GM18517 (cell line): ENCODE measurements at regions not wholly inside any gene's neighbourhood (a gene's known extent, or its start where the extent isn't known, plus 50 kb on each side); places are given as distances from the start of the nearest gene placed in this dataset.
"Not testable (repeated sequence)": the region's sequence is repeated elsewhere in the genome, so short reads cannot be mapped to it uniquely, and the experiment has no call there.

Source experiments
- ATAC-seq: cut with Tn5 transposase; IDR thresholded peaks from one replicate; pipeline ENCODE4 v1.9.1; 2021; ENCODE audit warnings: mild to moderate bottlenecking, moderate library complexity; ENCODE audit not compliant: unreplicated experiment

DNA sequence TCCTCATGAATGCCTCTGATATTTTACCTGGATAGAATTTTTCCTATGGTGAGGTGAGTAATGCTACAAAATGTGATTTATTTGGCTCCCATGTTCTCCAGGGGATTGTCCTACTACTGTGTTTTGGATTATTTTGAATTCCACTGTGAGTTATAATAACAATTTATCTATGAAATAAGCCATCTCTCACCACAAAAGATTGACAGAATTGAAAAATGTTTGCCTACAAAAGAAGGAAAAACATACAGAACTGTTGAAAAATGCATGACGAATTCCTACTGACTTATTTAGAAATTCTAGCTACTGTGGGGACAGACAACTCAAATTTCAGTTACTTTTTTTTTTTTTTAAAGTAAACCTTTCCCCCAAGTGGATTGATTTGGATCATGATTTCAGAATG is 463.7 kb upstream of the GRIN3A start:
- ATAC-seq, result no peak

DNA sequence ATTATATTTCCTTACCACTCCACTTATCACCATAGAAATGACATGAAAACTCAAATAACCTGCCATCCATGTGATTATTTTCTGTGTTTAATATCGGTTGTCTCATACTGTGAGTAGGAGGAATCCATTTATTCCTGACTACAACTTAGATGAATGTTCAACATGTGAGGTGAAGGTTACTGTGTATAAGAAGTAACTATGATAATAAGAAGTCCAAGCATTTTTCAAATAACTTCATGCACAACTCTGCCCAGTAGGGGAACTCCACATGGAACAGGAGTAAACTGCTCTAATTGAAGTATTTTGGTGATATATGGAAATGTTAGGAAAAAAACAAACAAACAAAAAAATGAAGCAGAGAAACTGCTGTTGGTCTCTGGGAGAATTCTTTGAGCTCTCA is 447.5 kb upstream of the GRIN3A start:
- ATAC-seq, result no peak

DNA sequence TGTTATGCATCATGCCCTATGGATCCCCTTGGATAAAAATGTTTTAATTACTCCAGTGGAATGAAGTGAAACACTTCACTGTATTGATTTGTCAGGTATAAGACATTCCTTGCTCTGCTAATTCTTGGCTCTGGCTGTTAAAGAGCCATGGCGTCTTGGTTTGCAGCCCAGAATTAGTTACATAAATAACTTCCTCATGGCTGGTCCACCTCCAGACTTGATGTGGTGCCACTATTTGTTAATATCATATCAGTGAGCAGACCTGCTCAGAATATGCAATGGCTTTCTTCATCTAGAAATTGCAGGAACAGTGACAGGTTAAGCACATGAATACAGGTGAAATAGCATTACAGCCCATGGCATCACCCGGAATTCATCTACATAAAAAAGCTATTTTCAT is 446.9 kb upstream of the GRIN3A start:
- no peak for ATAC-seq

DNA sequence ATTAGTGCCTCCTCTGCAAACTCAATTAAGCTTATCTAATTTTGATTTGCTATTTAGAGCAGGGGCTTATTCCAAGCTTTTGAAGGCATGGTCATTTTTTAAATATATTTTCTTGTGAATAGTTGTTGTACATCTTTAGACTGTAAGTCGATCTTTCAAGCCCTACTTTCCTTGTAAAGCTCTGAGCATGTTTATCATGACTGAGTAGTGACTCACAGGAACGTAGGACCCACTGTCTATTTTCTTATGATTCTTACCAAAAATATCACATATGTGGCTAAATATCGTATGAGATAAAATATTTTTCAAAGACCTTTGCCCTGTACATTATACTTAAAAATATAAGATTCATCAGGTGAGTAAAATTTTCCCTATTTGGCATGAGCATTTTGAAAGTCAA is 440.4 kb upstream of the GRIN3A start:
- ATAC-seq, result no peak

DNA sequence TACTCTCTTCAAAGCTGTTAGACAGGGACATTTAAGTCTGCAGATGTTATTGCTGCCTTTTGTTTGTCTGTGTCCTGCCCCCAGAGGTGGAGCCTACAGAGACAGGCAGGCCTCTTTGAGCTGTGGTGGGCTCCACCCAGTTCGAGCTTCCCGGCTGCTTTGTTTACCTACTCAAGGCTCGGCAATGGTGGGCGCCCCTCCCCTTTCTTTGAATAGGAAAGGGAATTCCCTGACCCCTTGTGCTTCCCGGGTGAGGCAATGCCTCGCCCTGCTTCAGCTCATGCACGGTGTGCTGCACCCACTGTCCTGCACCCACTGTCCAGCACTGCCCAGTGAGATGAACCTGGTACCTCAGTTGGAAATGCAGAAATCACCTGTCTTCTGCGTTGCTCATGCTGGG is 435.8 kb upstream of the GRIN3A start:
- ATAC-seq, result not testable (repeated sequence)

DNA sequence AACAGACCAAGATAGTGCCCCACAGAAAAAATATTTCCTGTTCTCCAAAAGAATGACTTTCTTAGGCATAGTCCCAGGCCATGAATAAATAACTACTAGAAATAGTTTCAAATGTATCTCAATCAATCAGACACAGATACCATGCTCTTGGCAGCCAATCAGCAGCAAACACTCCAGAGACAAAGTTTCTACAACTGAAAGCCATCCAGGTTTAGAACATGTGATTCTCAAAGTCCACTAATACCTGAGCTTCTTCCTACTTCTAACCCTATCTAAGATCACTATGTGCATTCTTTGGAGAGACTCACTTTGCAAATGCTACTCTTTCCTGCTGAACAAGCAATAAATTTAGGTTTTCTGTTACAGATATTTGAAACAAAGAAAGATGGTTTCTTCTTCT is 425.8 kb upstream of the GRIN3A start:
- no peak for ATAC-seq

DNA sequence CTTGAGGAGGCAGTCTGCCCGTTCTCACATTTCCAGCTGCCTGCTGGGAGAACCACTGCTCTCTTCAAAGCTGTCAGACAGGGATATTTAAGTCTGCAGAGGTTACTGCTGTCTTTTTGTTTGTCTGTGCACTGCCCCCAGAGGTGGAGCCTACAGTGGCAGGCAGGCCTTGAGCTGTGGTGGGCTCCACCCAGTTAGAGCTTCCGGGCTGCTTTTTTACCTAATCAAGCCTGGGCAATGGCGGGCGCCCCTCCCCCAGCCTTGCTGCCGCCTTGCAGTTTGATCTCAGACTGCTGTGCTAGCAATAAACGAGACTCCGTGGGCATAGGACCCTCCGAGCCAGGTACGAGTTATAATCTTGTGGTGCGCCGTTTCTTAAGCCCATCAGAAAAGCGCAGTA is 414.6 kb upstream of the GRIN3A start:
- not testable (repeated sequence) for ATAC-seq

DNA sequence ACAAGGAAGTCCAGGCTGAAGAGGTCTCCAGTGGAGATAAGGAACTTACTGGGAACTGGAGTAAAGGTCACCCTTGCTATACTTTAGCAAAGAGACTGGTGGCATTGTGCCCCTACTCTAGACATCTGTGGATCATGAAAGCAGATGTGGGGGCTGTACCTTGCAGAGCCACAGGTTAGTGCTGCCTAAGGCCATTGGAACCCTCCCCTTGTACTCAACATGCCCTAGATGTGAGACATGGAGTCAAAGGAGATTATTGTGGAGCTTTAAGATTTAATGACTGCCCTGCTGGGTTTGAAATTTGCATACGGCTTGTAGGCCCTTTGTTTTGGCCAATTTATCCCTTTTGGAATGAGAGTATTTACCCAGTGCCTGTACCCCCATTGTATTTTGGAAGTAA is 397.3 kb upstream of the GRIN3A start:
- ATAC-seq, result no peak

DNA sequence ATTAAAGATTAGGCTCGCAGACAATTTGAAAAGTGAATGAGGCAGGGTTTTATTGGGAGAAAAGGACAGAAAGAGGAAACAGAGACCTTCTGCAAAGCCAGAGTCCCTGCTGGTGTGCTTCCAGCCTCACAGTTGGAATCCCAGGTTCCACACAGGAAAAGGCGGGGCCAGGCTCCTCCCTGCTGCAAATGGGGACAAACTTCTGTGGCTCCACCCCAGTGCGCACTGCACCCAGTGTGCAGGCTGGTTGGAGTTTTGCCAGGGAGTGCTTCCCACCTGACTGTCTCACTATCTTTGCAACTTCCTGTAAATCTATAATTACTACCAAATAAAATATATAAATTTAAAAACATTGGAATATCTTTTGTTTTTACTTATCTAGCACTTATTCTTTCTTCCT is 386.0 kb upstream of the GRIN3A start:
- no peak for ATAC-seq

DNA sequence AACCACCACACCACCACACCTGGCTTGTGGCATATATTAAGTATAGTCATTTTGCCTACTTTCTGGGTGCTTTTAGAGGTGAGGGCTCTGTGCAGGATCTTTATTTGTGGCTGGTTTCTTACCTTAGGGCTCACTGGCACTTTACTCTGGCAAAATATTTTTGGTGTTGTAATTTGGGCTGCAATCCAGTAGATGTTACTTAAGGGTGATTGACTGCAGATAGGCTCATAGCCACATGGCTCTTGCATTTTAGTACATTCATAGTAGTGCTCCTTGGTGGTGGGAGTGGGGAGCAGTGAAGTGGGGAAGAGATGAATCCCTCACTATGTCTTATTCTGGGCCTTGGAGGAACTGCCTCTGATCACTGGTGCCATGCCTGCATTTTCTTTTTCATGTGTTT is 376.1 kb upstream of the GRIN3A start:
- ATAC-seq, result no peak

DNA sequence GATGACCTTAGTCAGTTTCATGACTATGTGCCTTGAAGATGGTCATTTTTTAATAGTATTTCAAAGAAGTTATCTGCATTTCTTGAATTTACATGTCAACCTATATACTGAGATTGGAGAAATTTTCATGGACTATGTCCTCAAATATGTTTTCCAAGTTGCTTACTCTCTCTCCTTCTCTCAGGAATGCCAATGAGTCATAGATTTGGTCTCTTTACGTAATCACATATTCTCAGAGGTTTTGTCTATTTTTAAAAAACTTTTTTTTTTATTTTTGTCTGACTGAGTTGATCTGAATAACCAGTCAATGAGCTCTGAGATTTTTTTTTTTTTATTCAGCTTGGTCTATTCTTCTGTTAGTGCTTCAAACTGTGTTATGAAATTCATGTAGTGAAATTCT is 374.7 kb upstream of the GRIN3A start:
- ATAC-seq, result no peak

DNA sequence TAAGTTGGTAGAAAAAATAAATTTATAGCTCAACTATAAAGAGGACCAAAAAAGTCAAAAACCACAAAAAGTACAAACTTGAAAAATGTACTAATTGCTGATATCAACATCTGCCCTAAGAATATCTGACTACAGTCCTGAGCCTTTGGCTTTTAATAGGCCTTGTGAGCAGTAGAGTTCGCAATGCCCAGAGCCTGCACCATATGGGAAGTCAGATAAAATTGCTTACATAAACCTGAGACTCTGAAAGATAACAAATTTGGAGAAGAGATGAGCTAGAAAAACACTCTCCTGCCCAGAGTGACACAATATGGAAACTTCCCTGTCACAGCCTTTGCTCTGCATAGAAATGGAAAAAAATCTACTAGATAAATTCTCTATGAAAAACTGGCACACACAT is 368.0 kb upstream of the GRIN3A start:
- no peak for ATAC-seq

DNA sequence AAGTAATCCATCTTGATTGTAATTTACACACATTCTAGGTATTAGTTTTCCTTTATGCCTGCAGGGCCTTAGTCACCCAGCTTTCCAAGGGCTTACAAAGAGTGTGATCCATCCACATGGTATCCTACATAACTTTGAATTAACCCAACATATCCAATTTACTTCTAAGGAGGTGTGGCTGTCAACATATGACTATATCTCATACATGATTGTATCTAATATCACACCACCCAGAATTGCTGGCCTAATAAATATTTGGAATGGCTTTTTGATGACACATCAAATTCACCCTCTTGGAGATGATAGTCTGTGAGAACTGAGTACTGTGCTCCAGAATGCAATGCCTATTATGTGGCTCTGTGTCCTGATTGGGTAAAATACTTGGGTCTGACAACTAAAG is 363.3 kb upstream of the GRIN3A start:
- ATAC-seq, result no peak

DNA sequence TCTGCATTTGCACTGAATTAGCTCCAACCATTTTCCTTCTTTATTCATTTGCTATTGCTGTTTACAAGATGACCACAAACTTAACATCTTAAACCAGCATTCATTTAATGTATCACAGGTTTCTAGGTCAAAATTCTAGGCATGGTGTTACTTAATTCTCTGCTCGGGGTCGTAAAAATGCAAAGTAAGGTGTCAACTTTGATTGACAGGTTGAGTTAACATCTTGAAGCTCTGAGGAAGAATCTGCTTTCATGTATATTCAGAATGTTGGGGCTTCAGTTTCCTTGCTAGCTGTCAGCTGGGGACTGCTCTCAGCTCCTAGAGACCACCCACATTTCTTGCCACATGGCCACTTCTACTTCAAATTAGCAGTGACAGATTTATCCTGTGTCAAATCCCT is 348.7 kb upstream of the GRIN3A start:
- no peak for ATAC-seq

DNA sequence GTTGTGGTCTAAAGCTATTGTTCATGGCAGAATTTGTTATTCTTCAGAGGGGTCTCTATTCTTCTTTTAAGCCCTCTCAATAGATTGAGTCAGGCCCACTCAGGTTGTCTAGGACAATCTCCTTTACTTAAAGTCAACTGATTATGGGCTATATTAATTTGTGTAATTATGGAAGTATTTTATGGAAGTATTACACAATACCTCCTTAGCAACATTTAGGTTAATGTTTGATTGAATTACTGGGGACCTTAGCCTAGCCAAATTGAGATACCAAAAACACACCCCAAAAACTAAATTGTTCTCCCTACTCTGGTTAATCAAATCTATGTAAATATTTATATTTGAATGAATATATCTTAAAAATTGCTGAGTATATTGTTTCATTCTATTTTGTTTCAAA is 347.1 kb upstream of the GRIN3A start:
- no peak for ATAC-seq

DNA sequence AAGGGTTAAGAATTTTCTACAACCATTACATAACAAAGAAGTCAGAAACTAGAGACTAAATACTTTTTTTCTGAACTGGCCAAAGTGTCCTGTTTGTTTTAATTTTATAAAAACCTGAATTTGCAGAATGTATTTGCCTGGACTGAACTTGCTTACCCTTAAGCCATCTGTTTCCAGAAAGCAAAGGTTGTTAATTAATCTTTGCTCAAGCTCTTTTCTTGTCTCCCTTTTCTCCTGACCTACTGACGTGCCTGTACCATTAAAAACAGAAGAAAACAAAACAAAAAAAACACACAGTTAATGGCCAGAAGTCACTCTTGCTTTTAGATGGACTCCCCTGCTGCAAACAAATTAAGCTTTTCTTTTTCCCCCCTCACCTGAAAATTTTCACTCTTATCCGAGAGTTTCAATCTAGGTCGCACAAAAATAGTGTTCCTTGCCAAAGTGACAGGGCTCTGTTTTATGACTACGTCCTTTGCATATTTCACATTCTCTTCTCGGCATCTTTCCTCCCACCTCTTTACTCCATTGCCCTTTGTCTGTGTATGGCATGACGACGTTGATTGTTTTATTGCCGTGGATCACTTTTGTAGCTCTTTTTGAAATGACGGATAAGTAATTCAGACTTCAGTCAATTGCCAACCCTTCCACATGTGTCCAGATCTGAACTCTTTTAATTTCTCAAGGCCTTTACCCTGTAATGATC is 333.8 kb upstream of the GRIN3A start:
- ATAC-seq, result no peak

DNA sequence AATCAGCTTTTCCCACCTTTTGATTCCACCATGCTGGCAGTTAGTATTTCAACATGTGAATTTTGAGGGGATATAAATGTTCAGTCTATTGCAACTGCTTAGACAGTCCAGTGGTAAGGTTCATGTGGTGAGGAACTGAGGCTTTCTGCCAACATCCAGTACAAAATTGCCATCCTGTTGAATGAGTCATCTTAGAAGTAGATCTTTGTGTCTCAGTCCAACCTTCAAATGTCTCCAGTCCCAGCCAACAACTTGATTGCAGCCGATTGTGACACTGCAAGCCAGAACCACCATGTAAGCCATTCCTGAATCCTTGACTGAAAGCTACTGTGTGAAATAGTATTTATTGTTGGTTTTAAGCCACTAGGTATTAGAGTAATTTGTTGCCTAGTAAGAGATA is 331.5 kb upstream of the GRIN3A start:
- no peak for ATAC-seq

DNA sequence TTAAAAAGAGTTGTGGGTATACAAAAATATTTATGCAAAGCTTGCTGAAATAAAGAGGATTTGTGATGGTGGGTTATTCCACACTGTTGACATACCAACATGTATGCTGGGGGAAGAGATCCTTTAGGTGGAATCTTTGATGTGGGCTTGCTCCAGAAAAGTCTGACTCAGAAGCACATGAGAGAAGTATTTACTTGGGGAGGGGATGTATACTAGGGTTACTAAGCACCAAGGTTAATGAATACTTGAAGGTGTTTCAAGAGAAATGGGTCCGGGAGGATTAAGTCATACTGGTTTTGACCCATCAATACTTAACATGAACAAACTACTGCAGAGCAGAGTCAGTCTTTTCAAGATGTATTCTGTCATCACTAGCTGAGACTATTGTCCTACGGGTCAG is 316.4 kb upstream of the GRIN3A start:
- ATAC-seq, result no peak

DNA sequence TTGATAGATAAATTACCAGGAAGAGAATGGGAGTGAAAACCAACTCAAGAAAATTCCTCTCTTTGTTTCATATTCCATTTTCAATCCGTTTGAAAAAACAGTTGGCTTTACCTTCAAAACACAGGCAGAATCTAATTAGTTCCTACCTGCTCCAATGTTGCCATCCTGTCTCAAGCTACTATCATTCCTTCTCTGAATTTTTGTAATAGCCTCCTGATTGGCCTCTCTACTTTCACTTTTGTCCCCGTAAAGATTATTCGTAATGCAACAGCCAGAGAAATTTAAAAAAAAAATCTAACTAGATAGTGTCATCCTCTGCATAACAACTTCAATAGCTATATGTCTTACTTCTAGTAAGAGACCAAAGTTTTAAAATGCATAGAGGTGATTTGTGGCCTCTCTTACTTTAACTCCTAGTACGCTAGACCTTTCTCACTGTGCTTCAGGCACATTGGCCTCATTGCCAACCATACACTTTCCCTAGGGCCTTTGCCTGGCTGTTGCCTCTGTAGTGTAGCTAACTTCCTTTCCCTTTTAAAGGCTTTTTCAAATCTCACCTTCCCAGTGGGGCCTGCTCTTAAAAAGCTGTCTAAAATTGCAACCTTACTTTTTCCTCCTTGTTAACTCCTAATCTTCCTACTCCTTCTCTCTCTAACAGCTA is 311.3 kb upstream of the GRIN3A start:
- peak; percentile 73 for ATAC-seq

DNA sequence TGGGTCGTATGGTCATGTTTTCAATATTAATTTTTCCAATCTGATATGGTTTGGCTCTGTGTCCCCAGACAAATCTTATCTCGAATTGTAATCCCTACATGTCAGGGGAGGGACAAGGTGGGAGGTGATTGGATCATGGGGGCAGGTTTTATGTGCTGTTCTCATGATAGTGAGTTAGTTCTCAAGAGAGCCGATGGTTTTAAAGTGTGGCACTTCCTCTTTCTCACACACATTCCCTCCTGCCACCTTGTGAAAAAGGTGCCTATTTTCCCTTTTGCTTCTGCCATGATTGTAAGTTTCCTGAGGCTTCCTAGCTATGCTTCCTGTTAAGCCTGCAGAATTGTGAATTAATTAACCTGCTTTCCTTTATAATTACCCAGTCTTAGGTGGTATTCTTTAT is 309.1 kb upstream of the GRIN3A start:
- ATAC-seq, result no peak

DNA sequence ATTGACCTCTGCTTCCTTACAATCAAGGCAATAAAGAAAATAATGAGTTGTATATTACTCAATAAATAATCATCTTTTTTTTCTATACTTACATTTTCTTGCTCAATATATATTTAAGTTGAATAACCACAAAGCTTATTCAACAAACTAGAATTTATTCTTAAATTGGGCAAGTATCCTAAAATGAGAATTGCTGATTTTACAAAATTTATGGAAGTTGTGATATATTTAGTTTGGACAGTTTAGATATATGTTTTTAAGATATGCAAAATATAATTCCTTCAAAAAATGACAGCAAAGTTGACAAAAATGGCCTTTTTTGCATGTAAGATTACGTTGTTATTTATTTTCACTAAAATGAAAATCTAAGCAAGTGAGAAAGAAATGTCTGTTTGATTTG is 305.7 kb upstream of the GRIN3A start:
- ATAC-seq, result no peak

DNA sequence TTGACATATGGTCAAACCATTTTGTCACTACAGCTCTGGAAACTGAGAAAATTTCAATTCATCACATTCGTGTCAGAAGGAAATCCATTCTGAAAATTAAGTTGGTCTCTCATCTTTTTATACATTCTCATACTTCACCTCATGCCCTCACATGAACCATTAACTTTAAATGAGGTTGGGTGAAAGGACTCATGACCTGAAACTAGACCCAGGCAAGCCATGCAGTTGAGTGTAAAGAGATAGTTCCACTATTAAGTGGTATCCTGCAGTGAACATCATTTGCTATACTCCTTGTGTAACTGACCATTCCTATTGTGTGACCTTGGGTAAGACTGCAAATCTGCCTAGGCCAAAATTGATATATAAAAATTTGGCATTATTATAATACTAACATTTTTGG is 299.6 kb upstream of the GRIN3A start:
- no peak for ATAC-seq

DNA sequence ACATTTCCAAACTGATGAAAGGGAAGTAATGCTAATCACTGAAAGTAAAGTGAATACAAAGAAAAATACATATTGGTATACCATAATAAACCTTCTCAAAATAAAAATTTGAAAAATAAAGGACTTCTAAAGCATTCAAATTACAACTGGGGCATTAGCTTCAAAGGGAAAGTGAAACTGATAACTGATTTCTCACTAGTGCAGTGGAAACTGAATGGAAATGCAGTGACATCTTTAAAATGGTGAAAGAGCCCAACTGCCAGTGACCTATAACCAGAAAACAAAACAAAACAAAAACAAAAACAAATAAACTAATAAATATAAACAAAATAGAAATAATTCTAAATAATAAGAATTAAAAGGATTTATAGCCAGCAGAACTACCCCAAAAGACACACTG is 297.5 kb upstream of the GRIN3A start:
- ATAC-seq, result peak; percentile 92
